Peyer's patch (tissue), 4 donors: ENCODE measurements at regions not wholly inside any gene's neighbourhood (a gene's known extent, or its start where the extent isn't known, plus 50 kb on each side); places are given as distances from the start of the nearest gene placed in this dataset.

Experiments
- POLR2A ChIP-seq, 2 donors: fragments of 450-650 bp; IDR thresholded peaks; one replicate each; pipeline ENCODE4 v1.5.1; 2017; ENCODE audit warnings: antibody characterized with exemption in 2 of 2, mild to moderate bottlenecking in 2 of 2, moderate library complexity in 2 of 2
- TF ChIP-seq, protein P1 (sequence below), 6 experiments: fragments of 450-650 bp in 4 of 6; fragments of 200-600 bp in 2 of 6; sonication (generic) in 1 of 6; IDR thresholded peaks; one replicate each; pipeline ENCODE4 v1.5.1; 2017 to 2019; ENCODE audit warnings: antibody characterized with exemption in 6 of 6, mild to moderate bottlenecking in 3 of 6, moderate library complexity in 1 of 6

DNA sequence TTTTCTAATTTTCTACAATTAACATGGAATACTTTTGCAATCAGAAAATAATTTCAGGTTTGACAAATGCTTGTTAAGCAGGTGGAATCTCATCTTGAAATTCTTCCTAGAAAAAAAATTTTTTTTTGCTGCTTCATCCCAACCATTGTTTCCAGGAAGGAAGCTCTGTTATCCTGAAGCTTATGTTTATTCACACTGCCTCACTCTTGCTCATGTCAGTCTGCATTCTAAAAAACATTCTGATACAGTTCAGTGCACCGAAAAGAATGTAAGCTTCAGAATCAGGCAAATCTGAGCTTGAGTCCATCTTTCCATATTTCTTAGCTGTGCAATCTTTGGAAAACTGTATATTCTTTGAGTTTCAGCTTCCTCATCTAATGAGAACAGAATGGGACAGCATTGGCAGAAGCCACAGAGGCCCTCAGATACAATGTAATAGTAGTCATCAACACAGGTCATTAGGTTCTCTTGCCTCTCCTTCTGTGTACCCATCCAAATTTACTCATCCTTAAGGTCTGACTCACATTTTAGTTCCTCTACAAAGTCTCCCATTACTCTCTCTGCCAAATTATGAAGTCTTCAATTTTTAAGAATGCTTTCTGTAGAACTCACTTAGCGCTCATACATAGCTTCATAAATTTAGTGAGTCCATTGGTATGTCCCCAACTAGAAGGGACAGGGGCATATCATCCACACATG, 881.8 kb upstream of the NR2F2 start:
- TF ChIP-seq, protein P1, sequence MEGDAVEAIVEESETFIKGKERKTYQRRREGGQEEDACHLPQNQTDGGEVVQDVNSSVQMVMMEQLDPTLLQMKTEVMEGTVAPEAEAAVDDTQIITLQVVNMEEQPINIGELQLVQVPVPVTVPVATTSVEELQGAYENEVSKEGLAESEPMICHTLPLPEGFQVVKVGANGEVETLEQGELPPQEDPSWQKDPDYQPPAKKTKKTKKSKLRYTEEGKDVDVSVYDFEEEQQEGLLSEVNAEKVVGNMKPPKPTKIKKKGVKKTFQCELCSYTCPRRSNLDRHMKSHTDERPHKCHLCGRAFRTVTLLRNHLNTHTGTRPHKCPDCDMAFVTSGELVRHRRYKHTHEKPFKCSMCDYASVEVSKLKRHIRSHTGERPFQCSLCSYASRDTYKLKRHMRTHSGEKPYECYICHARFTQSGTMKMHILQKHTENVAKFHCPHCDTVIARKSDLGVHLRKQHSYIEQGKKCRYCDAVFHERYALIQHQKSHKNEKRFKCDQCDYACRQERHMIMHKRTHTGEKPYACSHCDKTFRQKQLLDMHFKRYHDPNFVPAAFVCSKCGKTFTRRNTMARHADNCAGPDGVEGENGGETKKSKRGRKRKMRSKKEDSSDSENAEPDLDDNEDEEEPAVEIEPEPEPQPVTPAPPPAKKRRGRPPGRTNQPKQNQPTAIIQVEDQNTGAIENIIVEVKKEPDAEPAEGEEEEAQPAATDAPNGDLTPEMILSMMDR (IDR thresholded peaks at IDR 0.05): no peak
- no peak for TF ChIP-seq POLR2A (IDR thresholded peaks at IDR 0.05)
